Glutamatergic neuron (in vitro differentiated cells): ENCODE measurements at regions not wholly inside any gene's neighbourhood (a gene's known extent, or its start where the extent isn't known, plus 50 kb on each side); places are given as distances from the start of the nearest gene placed in this dataset.
"Not testable (repeated sequence)": the region's sequence is repeated elsewhere in the genome, so short reads cannot be mapped to it uniquely, and the experiment has no call there.

Experiments used
- DNase-seq: peaks from one replicate; pipeline ENCODE4 v3.0.0; 2022
- H3K27ac Mint-ChIP-seq: one replicate; pipeline ENCODE4 v1.8.0; 2020; ENCODE audit warnings: mild to moderate bottlenecking, mixed read lengths, inconsistent platforms; ENCODE audit not compliant: unreplicated experiment
- H3K27me3 Mint-ChIP-seq: one replicate; pipeline ENCODE4 v1.8.0; 2020; ENCODE audit warnings: mild to moderate bottlenecking, moderate library complexity, mixed read lengths, inconsistent platforms; ENCODE audit not compliant: unreplicated experiment
- H3K36me3 Mint-ChIP-seq: one replicate; pipeline ENCODE4 v1.8.0; 2020; ENCODE audit warnings: mild to moderate bottlenecking, mixed read lengths, inconsistent platforms; ENCODE audit not compliant: unreplicated experiment
- H3K4me1 Mint-ChIP-seq: one replicate; pipeline ENCODE4 v1.8.0; 2020; ENCODE audit warnings: mild to moderate bottlenecking, low read depth, mixed read lengths, inconsistent platforms; ENCODE audit not compliant: unreplicated experiment
- H3K4me3 Mint-ChIP-seq: one replicate; pipeline ENCODE4 v1.8.0; 2020; ENCODE audit warnings: mild to moderate bottlenecking, mixed read lengths, inconsistent platforms; ENCODE audit not compliant: unreplicated experiment
- H3K9me3 Mint-ChIP-seq: one replicate; pipeline ENCODE4 v1.8.0; 2020; ENCODE audit warnings: mild to moderate bottlenecking, moderate library complexity, mixed read lengths, inconsistent platforms; ENCODE audit not compliant: unreplicated experiment
- CTCF ChIP-seq: fragments of 200-600 bp; sonication (generic); IDR thresholded peaks from one replicate; pipeline ENCODE4 v1.5.0; 2021; ENCODE audit not compliant: partially characterized antibody, unreplicated experiment

DNA sequence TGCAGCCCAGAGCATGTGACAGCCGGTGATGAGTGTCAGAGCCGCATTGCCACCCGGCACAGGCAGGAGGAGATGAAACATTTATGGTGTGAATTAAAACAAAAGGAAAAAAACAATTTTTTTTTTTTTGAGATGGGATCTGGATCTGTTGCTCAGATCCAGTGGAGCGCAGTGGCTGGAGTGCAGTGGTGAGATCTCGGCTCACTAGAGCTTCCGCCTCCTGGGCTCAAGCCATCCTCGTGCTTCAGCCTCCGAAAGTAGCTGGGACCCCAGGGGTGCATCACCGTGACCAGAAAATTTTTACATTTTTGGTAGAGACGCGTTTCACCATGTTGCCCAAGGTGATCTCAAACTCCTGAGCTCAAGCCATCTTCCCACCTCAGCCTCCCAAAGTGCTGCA, 182.1 kb upstream of the SALL3 start:
- DNase-seq: no peak
- peaks cover 6% of the 10 kb centered on the region for H3K36me3 Mint-ChIP-seq
- no peaks in the 10 kb centered on the region for H3K4me1 Mint-ChIP-seq
- no peak overlapping the region for H3K27ac Mint-ChIP-seq
- H3K4me3 Mint-ChIP-seq: no peak overlapping the region
- H3K9me3 Mint-ChIP-seq: peaks cover 3% of the 10 kb centered on the region
- peaks cover 2% of the 10 kb centered on the region for H3K27me3 Mint-ChIP-seq
- TF ChIP-seq CTCF: no peak

- peaks cover 5% of the 10 kb centered on the region for H3K9me3 Mint-ChIP-seq
- H3K27me3 Mint-ChIP-seq: peaks cover 2% of the 10 kb centered on the region
- TF ChIP-seq CTCF: no peak
- peaks cover 6% of the 10 kb centered on the region for H3K36me3 Mint-ChIP-seq
- no peak overlapping the region for H3K27ac Mint-ChIP-seq
- no peaks in the 10 kb centered on the region for H3K4me1 Mint-ChIP-seq
- DNase-seq: no peak
- no peak overlapping the region for H3K4me3 Mint-ChIP-seq
Measured at GRCh38 chr18:78798402-78799175, 181.0 kb upstream of the SALL3 start.

- no peak for DNase-seq
- peaks cover 5% of the 10 kb centered on the region for H3K9me3 Mint-ChIP-seq
- H3K27ac Mint-ChIP-seq: no peak overlapping the region
- no peak for TF ChIP-seq CTCF
- no peaks in the 10 kb centered on the region for H3K4me1 Mint-ChIP-seq
- H3K4me3 Mint-ChIP-seq: no peak overlapping the region
- H3K36me3 Mint-ChIP-seq: peaks cover 6% of the 10 kb centered on the region
- H3K27me3 Mint-ChIP-seq: peaks cover 2% of the 10 kb centered on the region
Measured at GRCh38 chr18:78799382-78800089, 180.1 kb upstream of the SALL3 start.

- not testable (repeated sequence) for H3K27ac Mint-ChIP-seq, H3K4me3 Mint-ChIP-seq, H3K4me1 Mint-ChIP-seq, H3K27me3 Mint-ChIP-seq, H3K9me3 Mint-ChIP-seq, DNase-seq
- H3K36me3 Mint-ChIP-seq: peaks cover 10% of the 10 kb centered on the region
Measured at GRCh38 chr18:78800102-78800851, 179.3 kb upstream of the SALL3 start.

DNA sequence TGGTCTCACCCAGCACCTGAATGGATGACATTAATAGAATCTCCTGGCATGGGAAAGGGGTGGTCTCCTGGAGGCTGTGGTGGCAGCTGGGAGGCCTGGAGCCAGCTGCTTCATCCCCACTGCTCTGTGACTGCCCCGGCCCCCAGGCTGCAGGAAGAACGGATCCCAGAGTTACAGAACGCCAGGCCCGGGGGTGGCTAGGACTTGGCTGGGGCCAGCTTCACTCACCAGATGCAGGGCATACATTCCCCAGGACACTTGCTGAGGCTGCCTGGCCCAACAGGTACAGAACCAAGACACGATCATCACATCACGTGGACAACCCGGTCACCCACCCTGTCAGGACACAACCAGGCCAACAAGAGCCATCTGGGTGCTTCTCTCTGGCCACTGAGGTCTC, 178.6 kb upstream of the SALL3 start:
- Mint-ChIP-seq H3K27me3 (peaks cover 4% of the 10 kb centered on the region), H3K9me3 (peaks cover 8% of the 10 kb centered on the region), H3K27ac (no peak overlapping the region), H3K4me1 (no peaks in the 10 kb centered on the region), H3K4me3 (no peak overlapping the region), H3K36me3 (peaks cover 10% of the 10 kb centered on the region)
- DNase-seq: no peak
- no peak for TF ChIP-seq CTCF
